OCI-LY7 (cell line): ENCODE measurements at regions not wholly inside any gene's neighbourhood (a gene's known extent, or its start where the extent isn't known, plus 50 kb on each side); places are given as distances from the start of the nearest gene placed in this dataset.

Source experiments
- BruUV-seq: library from RNA; stranded (reverse); fragments of 400-500 nt; replicated peaks from 2 replicates; lab custom pipeline; 2021; lab: Mats Ljungman, UMichigan
- CTCF ChIA-PET: fragments of 300-600 bp; sonication (Branson Sonifier 250); formaldehyde crosslinking; loops from one replicate; lab custom pipeline; 2022; ENCODE audit warnings: antibody characterized with exemption; ENCODE audit not compliant: unreplicated experiment; lab: Charles Lee
- POLR2A ChIA-PET: fragments of 300-600 bp; sonication (Branson Sonifier 250); formaldehyde crosslinking; loops from one replicate; lab custom pipeline; 2022; ENCODE audit warnings: antibody characterized with exemption; lab: Charles Lee
- DNase-seq: peaks from one replicate; pipeline ENCODE4 v3.0.0-alpha.2; 2015; ENCODE audit warnings: low spot score
- H2AFZ ChIP-seq: fragments of 200-600 bp; sonication (generic), shearing (Covaris generic); 2 replicates; pipeline ENCODE4 v1.6.1; 2014; ENCODE audit warnings: mild to moderate bottlenecking, antibody characterized with exemption, low read length, moderate library complexity
- H3K27ac ChIP-seq: fragments of 200-600 bp; sonication (generic); 2 replicates; pipeline ENCODE4 v1.5.1; 2014; ENCODE audit warnings: mixed run types, low read depth, mild to moderate bottlenecking, moderate library complexity, low read length, inconsistent platforms; ENCODE audit not compliant: poor library complexity, severe bottlenecking
- H3K36me3 ChIP-seq: fragments of 200-600 bp; sonication (generic); 2 replicates; pipeline ENCODE4 v1.6.1; 2014; ENCODE audit warnings: mild to moderate bottlenecking, antibody characterized with exemption, low read length, moderate library complexity, mixed read lengths; ENCODE audit not compliant: insufficient read depth
- H3K4me1 ChIP-seq: fragments of 200-600 bp; sonication (generic); 2 replicates; pipeline ENCODE4 v1.5.1; 2014; ENCODE audit warnings: mild to moderate bottlenecking, low read length; ENCODE audit not compliant: insufficient read depth, poor library complexity, severe bottlenecking
- H3K4me2 ChIP-seq: fragments of 200-600 bp; sonication (generic); 2 replicates; pipeline ENCODE4 v1.6.1; 2014; ENCODE audit warnings: mild to moderate bottlenecking, low read length
- H3K4me3 ChIP-seq: fragments of 200-600 bp; sonication (generic); 2 replicates; pipeline ENCODE4 v1.5.1; 2014; ENCODE audit warnings: mild to moderate bottlenecking, low read depth, low read length; ENCODE audit not compliant: poor library complexity, severe bottlenecking
- H3K79me2 ChIP-seq: fragments of 200-600 bp; sonication (generic); 2 replicates; pipeline ENCODE4 v1.6.1; 2016; ENCODE audit warnings: low read depth, mild to moderate bottlenecking, low read length, moderate library complexity, mixed read lengths; ENCODE audit not compliant: insufficient read depth
- H3K9me2 ChIP-seq: fragments of 200-600 bp; sonication (generic); 2 replicates; pipeline ENCODE4 v1.6.1; 2016; ENCODE audit warnings: mild to moderate bottlenecking, low read length, mixed read lengths; ENCODE audit not compliant: insufficient read depth
- H3K9me3 ChIP-seq: fragments of 200-600 bp; sonication (generic); 2 replicates; pipeline ENCODE4 v1.6.1; 2014; ENCODE audit warnings: mild to moderate bottlenecking, mixed run types, low read length, mixed read lengths
- H4K20me1 ChIP-seq: fragments of 200-600 bp; sonication (generic); 2 replicates; pipeline ENCODE4 v1.6.1; 2014; ENCODE audit warnings: mild to moderate bottlenecking, antibody characterized with exemption, low read length, moderate library complexity, mixed read lengths; ENCODE audit not compliant: insufficient read depth
- CTCF ChIP-seq: fragments of 200-600 bp; sonication (generic); conservative IDR thresholded peaks from 2 replicates; pipeline ENCODE4 v1.5.1; 2014; ENCODE audit warnings: mild to moderate bottlenecking, antibody characterized with exemption, low read length, moderate library complexity, mixed read lengths
- EZH2phosphoT487 ChIP-seq: fragments of 200-600 bp; sonication (generic); IDR thresholded peaks from 2 replicates; pipeline ENCODE4 v1.6.1; 2018; ENCODE audit warnings: low read depth, borderline replicate concordance, mild to moderate bottlenecking, mixed run types, antibody characterized with exemption, low read length, moderate library complexity, mixed read lengths
- intact Hi-C: fragments of 100-400 bp; cut with micrococcal nuclease; formaldehyde crosslinking; loops from one replicate; pipeline ENCODE4 v1.10.0; 2022; ENCODE audit not compliant: unreplicated experiment

DNA sequence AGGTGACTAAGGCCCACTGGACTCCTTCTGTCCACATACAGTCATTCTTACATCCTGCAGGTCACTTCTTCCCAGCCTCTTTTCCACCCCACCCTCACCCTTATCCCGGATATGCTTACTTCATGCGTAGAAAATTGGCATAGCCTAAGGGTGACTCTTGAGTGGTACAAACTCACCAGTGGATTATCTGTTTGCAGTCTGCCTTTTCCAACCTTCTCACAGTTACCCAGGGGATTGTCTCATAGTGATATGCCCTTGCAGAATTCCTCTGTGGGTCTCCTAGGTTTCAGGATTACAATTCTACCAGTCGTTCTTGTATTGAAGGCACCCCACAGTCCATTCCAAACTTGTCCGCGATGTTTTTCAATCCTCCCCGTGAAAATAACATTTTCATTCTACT is 752.9 kb upstream of the HS6ST1 start:
- ChIA-PET CTCF (no interaction called here), POLR2A (interaction anchor here (0.6 kb wide), 1 partner anchor 906 kb away, joined by 3 read pairs; no protein-coding TSS in a partner anchor)
- H2AFZ ChIP-seq: no peak overlapping the region
- intact Hi-C loops: no loop called here
- no peaks in the 10 kb centered on the region for H3K9me3 ChIP-seq
- H3K4me3 ChIP-seq: no peak overlapping the region
- H3K27ac ChIP-seq: no peak overlapping the region
- BruUV-seq: no TSS peak
- no peak for DNase-seq
- H3K9me2 ChIP-seq: no peaks in the 10 kb centered on the region
- H4K20me1 ChIP-seq: no peaks in the 10 kb centered on the region
- H3K36me3 ChIP-seq: no peaks in the 10 kb centered on the region
- TF ChIP-seq EZH2phosphoT487: no peak
- no peak for TF ChIP-seq CTCF
- H3K79me2 ChIP-seq: no peaks in the 10 kb centered on the region
- no peaks in the 10 kb centered on the region for H3K4me1 ChIP-seq
- H3K4me2 ChIP-seq: no peak overlapping the region

DNA sequence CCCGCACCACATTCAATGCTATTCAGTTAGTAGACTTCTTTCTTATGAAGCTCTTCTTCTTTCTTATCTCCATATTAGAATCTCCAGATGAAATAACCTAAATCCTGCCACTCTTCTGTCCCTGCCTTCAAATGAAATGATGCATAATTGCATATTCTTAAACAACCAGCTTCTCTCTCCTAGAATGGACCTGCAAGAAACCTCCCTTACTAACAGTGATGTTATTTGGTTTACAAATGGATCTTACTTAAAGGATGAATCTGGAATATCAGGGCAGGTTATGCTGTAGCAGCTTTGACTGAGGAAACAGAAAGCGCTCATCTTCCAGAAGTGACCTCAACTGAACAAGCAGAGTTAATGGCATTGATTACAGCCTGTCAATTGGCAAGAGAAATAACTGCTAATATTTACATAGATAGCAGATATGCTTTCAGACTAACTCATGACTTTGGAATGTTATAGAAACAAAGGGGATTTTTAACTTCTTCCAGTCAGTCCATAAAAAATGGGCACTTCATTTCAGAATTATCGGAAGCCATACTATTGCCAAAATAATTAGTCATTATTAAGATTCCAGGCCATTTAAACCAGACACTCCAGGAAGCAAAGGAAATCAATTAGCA is 755.7 kb upstream of the HS6ST1 start:
- ChIA-PET POLR2A (no interaction called here), CTCF (no interaction called here)
- Histone ChIP-seq H3K4me2 (no peak overlapping the region), H3K4me3 (no peak overlapping the region), H4K20me1 (no peaks in the 10 kb centered on the region), H3K9me2 (no peaks in the 10 kb centered on the region), H2AFZ (no peak overlapping the region), H3K27ac (no peak overlapping the region), H3K79me2 (no peaks in the 10 kb centered on the region), H3K9me3 (no peaks in the 10 kb centered on the region), H3K4me1 (no peaks in the 10 kb centered on the region), H3K36me3 (no peaks in the 10 kb centered on the region)
- no TSS peak for BruUV-seq
- intact Hi-C loops: no loop called here
- TF ChIP-seq CTCF (no peak), EZH2phosphoT487 (no peak)
- no peak for DNase-seq

DNA sequence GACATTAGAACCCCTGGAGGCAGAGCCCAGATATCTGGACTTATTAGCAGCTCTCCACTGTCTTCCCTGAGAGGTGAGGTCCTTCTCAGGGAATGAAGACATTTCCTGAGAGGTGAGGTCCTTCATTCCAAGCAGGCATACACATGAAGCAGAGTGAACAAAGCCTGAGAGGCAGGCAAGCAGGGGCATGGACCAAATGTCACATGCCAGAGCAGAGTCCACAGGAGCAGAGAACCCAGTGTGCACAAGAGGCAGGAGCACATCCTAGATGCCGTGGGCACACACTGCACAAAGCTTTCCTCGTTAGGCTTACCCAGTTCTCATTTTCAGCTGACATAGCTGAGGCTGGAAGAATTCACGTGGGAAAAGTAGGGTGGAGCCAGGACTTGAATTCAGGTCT is 759.9 kb upstream of the HS6ST1 start:
- no peak overlapping the region for H3K4me3 ChIP-seq
- TF ChIP-seq CTCF (no peak), EZH2phosphoT487 (no peak)
- no peaks in the 10 kb centered on the region for H3K79me2 ChIP-seq
- no TSS peak for BruUV-seq
- no peaks in the 10 kb centered on the region for H3K4me1 ChIP-seq
- H4K20me1 ChIP-seq: no peaks in the 10 kb centered on the region
- POLR2A ChIA-PET: no interaction called here
- H3K9me3 ChIP-seq: no peaks in the 10 kb centered on the region
- CTCF ChIA-PET: no interaction called here
- H3K27ac ChIP-seq: no peak overlapping the region
- no peak for DNase-seq
- intact Hi-C loops: no loop called here
- no peaks in the 10 kb centered on the region for H3K9me2 ChIP-seq
- no peak overlapping the region for H3K4me2 ChIP-seq
- H2AFZ ChIP-seq: no peak overlapping the region
- H3K36me3 ChIP-seq: no peaks in the 10 kb centered on the region
